HuH-7 (cell line): ENCODE measurements at regions not wholly inside any gene's neighbourhood (a gene's known extent, or its start where the extent isn't known, plus 50 kb on each side); places are given as distances from the start of the nearest gene placed in this dataset.

Source experiments
- DNase-seq: peaks from one replicate; pipeline ENCODE4 v3.0.0; 2011; ENCODE audit warnings: low spot score

- no peak for DNase-seq
Observed at GRCh38 chr4:31059753-31060522, 339.8 kb downstream of the PCDH7 start.

GRCh38 chr4:31065086-31065485 lies 344.9 kb downstream of the PCDH7 start:
- no peak for DNase-seq

- no peak for DNase-seq
Observed at GRCh38 chr4:31068257-31069075, 348.3 kb downstream of the PCDH7 start.

DNA sequence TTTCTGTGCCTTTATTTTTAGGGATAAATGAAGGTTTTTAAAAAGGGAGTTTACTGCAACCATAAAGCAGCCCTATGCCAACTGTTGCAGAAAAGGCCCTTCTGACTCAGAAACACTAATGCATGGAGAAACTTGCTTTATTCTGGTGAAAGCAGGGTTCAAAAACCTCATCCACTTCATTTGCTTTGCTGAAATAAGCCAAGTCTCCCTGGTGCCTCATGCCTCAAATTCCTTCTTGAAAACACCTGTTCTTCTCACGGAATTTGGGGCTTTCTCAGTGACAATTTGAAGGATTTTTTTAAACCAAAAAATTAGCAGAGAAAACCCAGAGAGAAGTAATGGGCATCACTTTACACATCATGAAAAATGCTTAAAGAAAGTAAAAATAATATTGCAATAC lies 349.0 kb downstream of the PCDH7 start:
- DNase-seq, result no peak

DNA sequence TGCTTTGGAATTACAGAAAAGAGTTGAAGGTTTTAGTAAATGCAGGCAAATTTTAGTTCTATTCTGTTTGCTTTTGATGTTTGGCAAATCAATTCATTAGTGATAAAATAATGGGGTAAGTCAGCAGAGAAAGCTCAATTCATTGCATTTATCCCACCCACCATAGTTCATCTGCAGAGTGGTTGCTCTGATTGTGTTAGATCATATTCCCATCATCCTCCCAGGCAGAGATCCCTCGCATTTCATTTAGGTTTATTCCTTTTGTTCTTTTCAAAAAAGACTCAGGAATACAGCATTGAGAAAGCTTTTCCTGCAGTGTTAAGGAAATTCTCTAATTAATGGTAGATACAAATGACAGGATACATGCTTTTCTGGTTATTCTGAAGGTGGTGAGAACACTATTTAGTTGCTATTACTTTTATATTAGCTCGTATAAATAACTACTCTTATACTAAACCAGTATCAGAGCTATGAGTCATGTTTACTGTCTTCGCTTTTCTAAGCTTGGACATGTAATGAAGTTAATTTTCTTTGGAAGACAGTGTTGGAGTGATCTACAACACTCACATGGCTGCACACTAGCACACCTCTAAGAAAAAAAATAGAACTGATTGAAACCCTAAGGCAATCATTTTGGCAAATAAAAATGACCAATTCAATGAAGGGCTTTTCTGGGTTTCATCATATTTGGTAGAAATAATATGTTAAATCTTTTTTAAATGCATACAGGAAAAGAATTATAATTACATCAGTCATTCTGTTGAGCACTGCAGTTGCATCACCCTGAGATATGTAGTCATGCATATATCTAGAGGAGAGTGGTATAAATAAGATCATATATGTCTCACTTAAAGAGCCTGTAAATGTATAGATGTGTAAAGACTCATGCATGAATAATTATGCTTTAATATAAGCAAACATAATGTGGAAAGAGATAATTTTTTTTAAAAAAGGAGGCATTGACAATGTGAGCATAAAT lies 351.6 kb downstream of the PCDH7 start:
- DNase-seq, result no peak

DNA sequence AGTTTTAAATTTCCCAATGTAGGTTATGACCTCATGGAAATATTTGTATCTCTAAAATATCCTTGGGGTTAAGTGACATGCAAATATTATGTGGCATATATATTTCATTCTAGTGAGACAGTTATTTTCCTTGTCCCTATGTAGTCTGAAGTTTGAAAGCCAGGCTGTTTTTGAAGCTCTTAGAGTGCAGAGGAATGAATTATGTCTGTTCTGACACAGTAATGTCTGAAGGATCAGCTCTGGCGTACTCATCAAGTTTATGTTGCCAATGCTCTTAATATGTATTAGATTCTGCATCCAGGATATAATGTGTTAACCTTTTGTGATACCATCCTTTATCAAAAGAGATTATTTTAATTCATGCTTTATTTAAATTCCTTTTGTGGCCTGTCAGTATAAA lies 355.8 kb downstream of the PCDH7 start:
- DNase-seq, result no peak

GRCh38 chr4:31078661-31079060 lies 358.5 kb downstream of the PCDH7 start:
- no peak for DNase-seq

DNA sequence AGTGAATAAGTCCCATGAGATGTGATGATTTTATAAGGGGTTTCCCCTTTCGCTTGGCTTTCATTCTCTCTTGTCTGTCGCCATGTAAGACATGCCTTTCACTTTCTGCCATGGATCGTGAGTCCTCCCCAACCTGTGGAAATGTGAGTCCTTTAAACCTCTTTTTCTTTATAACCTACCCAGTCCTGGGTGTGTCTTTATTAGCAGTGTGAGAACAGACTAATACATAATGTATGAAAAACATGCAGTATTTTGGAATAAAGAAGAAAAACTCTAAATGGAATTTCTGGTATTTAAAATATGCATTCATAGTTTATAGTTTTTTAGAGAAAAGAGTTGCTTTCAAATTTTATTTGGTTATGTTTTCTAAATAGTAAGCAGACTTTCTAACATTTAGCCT lies 360.7 kb downstream of the PCDH7 start:
- DNase-seq, result no peak

DNA sequence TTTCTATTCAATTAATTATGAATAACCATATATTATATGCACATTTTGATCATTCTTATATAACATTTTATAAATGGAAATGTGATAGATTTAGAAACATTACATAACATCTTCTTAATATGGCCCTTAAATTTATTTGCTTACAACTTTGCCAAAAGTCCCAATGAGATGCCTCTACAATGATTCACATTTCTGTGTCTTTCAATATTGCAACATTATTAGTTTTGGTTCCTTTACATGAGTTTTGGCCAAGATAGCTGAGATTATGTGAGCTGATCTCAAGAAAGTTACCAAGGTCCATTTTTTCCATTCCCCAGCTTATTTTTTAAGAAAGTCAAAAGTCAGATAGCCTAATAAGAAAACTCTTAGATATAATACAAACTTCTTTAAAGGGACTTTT lies 361.2 kb downstream of the PCDH7 start:
- no peak for DNase-seq

GRCh38 chr4:31083456-31083855 lies 363.3 kb downstream of the PCDH7 start:
- no peak for DNase-seq

GRCh38 chr4:31084806-31085416 lies 364.7 kb downstream of the PCDH7 start:
- no peak for DNase-seq

- no peak for DNase-seq
Observed at GRCh38 chr4:31085689-31086088, 365.5 kb downstream of the PCDH7 start.

DNA sequence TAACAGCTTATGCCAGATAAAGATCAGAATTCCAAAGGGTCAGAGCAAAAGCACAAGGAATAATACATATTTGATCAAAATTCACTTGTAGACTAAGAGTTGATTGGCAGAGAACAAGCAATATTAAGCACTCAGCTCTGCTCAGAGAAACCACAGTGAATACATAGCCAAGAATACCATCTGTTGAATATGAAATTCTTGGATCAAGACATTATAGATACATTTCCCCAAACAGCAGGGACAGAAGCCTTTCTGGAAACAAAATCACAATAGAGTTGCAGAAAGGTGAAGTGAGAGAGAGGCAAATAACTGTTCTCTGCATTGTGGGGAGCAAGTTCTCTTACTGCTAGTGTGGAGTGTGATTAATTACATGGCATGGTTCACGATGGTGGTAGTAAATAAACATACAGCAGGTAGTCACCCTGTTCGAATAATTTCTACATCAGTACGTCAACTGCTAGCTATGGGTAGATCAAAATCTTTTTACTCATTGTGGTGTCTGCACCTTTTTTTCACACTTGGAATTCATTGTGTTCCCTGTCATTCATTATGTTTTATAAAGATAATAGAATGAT lies 366.7 kb downstream of the PCDH7 start:
- DNase-seq, result no peak

DNA sequence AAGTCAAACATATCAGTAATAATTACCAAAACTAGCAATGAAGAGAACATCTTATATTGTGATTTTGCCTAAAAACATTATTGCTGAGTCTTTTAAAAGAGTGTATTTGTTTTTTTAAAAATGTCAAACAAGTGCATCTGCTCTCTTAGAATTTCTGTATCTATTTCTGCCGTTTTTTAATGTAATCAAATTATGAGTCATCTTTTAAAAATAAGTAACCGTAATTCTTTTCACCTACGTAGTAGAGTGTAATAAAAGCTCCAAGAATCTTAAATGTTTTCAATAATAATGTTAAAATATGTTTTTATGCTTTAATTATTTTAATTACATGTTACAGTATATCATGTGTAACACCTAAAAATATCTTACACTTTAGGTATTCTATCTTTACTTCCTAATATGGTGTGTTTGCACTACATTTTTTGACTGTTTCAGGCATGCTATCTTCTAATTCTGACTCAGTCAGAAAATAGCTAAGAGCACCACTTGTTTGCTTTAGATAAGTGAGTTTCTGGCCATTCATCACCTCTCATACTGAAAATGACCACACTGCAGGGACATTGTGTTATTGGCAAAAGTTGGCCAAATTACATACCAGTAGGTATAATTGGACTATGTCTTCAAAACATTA lies 368.5 kb downstream of the PCDH7 start:
- peak; percentile 15 for DNase-seq

GRCh38 chr4:31089815-31090214 lies 369.6 kb downstream of the PCDH7 start:
- DNase-seq, result peak; percentile 17

- DNase-seq, result no peak
Observed at GRCh38 chr4:31094474-31094873, 374.3 kb downstream of the PCDH7 start.

DNA sequence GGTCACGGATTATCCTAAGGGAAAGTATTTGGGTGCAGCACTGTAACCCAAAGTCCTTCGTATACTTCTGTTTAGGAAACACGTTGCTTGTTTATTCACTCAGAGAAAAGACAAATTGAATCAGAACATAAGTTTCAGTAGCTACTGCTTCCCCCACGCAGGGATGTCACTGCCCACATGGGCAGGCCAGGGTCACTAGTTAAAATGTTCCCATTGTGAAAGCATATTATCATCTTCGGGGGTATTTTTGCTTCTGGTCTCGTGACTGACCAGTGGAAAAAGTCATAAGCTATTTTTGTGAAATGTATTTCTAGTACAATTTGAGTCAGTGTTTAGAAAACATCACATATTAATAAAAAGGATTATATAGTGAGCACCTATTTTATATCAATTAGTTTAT lies 377.8 kb downstream of the PCDH7 start:
- no peak for DNase-seq

GRCh38 chr4:31100536-31100935 lies 380.4 kb downstream of the PCDH7 start:
- no peak for DNase-seq

DNA sequence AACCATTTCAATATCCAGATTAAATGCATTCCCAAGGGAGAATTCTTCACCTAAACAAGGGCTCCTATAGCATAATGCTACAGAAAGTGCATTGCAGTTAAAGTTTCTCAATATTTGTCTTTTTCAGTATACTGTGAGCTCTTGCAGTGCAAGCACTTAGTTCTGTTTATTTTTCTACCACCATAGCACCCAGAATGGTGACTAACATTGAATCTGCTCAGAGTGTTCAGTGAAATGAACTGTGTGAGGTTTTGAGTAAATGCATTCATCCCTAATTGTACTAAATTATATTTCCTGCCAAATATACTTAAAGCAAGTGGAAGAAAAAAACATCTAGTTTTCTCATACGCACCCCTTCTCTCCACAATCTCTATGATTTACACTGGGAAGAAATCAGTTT lies 383.9 kb downstream of the PCDH7 start:
- no peak for DNase-seq

DNA sequence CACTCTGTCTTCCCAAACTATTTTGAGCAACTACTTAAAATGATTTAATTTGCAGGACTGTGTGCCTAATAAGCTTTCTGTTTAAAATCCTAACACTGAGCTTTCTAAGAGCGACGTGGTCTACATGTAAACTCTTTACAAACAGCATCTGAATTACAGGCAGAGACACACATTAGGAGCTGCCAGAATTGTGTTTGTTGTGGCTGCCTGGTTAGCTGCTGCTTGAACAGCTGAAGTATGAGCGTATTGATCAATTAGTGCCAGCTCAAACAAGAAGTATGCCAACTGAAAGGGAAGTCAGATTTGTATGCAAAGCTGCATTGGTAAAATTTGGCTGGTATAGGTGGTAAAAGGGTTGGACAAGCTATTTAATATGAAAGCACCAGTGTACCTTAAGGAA lies 384.4 kb downstream of the PCDH7 start:
- no peak for DNase-seq

- no peak for DNase-seq
Observed at GRCh38 chr4:31106419-31106818, 386.2 kb downstream of the PCDH7 start.
